IMR-90 (cell line): ENCODE measurements at regions not wholly inside any gene's neighbourhood (a gene's known extent, or its start where the extent isn't known, plus 50 kb on each side); places are given as distances from the start of the nearest gene placed in this dataset.

Experiments used
- ATAC-seq: fragments of 200-7000 bp; cut with Tn5 transposase; 2 replicates; pipeline ENCODE4 v1.9.1; 2020; ENCODE audit warnings: low read depth, mild to moderate bottlenecking, moderate library complexity
- BruUV-seq: library from RNA; stranded (reverse); fragments of 400-500 nt; replicated peaks from 2 replicates; lab custom pipeline; 2021; lab: Mats Ljungman, UMichigan
- CTCF ChIA-PET: fragments of 300-600 bp; formaldehyde crosslinking; extraction: SDS; loops from one replicate; lab custom pipeline; 2021; ENCODE audit warnings: antibody characterized with exemption; lab: Yijun Ruan, JAX
- POLR2A ChIA-PET: fragments of 300-600 bp; sonication (Branson Sonifier 250); formaldehyde crosslinking; loops from one replicate; lab custom pipeline; 2022; ENCODE audit warnings: antibody characterized with exemption; ENCODE audit not compliant: unreplicated experiment; lab: Charles Lee
- DNase-seq: peaks from one replicate; pipeline ENCODE4 v3.0.0; 2013
- H2AFZ ChIP-seq: replicated peaks from 2 replicates; pipeline ENCODE3; 2013; ENCODE audit warnings: low read length, mild to moderate bottlenecking; ENCODE audit not compliant: poor library complexity
- H2AK5ac ChIP-seq: 2 replicates; pipeline ENCODE4 v1.6.1; 2013; ENCODE audit warnings: low read depth, low read length, inconsistent platforms
- H2AK9ac ChIP-seq: replicated peaks from 2 replicates; pipeline ENCODE3; 2013; ENCODE audit warnings: mild to moderate bottlenecking, low read depth, low read length, moderate library complexity; ENCODE audit not compliant: poor library complexity
- H2BK120ac ChIP-seq: 2 replicates; pipeline ENCODE4 v1.6.1; 2013; ENCODE audit warnings: low read depth, low read length, inconsistent platforms
- H2BK15ac ChIP-seq: 3 replicates; pipeline ENCODE4 v1.6.1; 2013; ENCODE audit warnings: low read depth, low read length, inconsistent platforms
- H2BK20ac ChIP-seq: 2 replicates; pipeline ENCODE4 v1.6.1; 2013; ENCODE audit warnings: low read depth, mild to moderate bottlenecking, inconsistent platforms, low read length, moderate library complexity
- H2BK5ac ChIP-seq: 2 replicates; pipeline ENCODE4 v1.6.1; 2013; ENCODE audit warnings: mild to moderate bottlenecking, low read depth, low read length, inconsistent platforms; ENCODE audit not compliant: poor library complexity, severe bottlenecking
- H3K14ac ChIP-seq: replicated peaks from 2 replicates; pipeline ENCODE4 v1.6.1; 2013; ENCODE audit warnings: low read depth, low read length, inconsistent platforms
- H3K18ac ChIP-seq: 2 replicates; pipeline ENCODE4 v1.6.1; 2013; ENCODE audit warnings: low read depth, low read length, control low read depth
- H3K23ac ChIP-seq: 2 replicates; pipeline ENCODE4 v1.6.1; 2013; ENCODE audit warnings: low read depth, low read length, inconsistent platforms
- H3K27ac ChIP-seq: 2 replicates; pipeline ENCODE4 v1.5.1; 2013; ENCODE audit warnings: mild to moderate bottlenecking, control low read depth, low read length; ENCODE audit not compliant: insufficient read depth
- H3K27me3 ChIP-seq: 2 replicates; pipeline ENCODE4 v1.6.1; 2013; ENCODE audit warnings: low read length; ENCODE audit not compliant: control insufficient read depth, insufficient read depth
- H3K36me3 ChIP-seq: 2 replicates; pipeline ENCODE4 v1.6.1; 2013; ENCODE audit warnings: low read length, mixed read lengths; ENCODE audit not compliant: control insufficient read depth, insufficient read depth
- H3K4ac ChIP-seq: 2 replicates; pipeline ENCODE4 v1.6.1; 2013; ENCODE audit warnings: low read depth, low read length, inconsistent platforms
- H3K4me1 ChIP-seq: 2 replicates; pipeline ENCODE4 v1.6.1; 2013; ENCODE audit warnings: low read length, mixed read lengths; ENCODE audit not compliant: control insufficient read depth, insufficient read depth
- H3K4me2 ChIP-seq: 2 replicates; pipeline ENCODE4 v1.6.1; 2013; ENCODE audit warnings: low read depth, mild to moderate bottlenecking, control low read depth, low read length, moderate library complexity
- H3K4me3 ChIP-seq: 2 replicates; pipeline ENCODE4 v1.5.1; 2013; ENCODE audit warnings: low read depth, mild to moderate bottlenecking, control low read depth, low read length, moderate library complexity; ENCODE audit not compliant: insufficient read depth
- H3K56ac ChIP-seq: 2 replicates; pipeline ENCODE4 v1.6.1; 2013; ENCODE audit warnings: low read length, inconsistent platforms; ENCODE audit not compliant: insufficient read depth; ENCODE audit errors: extremely low read depth
- H3K79me1 ChIP-seq, 2 experiments: 2 replicates each; pipeline ENCODE4 v1.6.1; 2013; ENCODE audit warnings: low read length in 2 of 2, inconsistent platforms in 1 of 2, low read depth in 1 of 2
- H3K9ac ChIP-seq: 2 replicates; pipeline ENCODE4 v1.6.1; 2013; ENCODE audit warnings: low read depth, low read length, control low read depth
- H3K9me1 ChIP-seq: 2 replicates; pipeline ENCODE4 v1.6.1; 2013; ENCODE audit warnings: low read length, inconsistent platforms; ENCODE audit not compliant: insufficient read depth
- H3K9me3 ChIP-seq: 2 replicates; pipeline ENCODE4 v1.6.1; 2013; ENCODE audit warnings: low read length; ENCODE audit not compliant: control insufficient read depth, insufficient read depth
- H4K20me1 ChIP-seq: 2 replicates; pipeline ENCODE4 v1.6.1; 2013; ENCODE audit warnings: low read length, inconsistent platforms; ENCODE audit not compliant: insufficient read depth
- H4K5ac ChIP-seq: 2 replicates; pipeline ENCODE4 v1.6.1; 2013; ENCODE audit warnings: mild to moderate bottlenecking, low read depth, low read length, control low read depth
- H4K8ac ChIP-seq, 2 experiments: 2 replicates each; pipeline ENCODE4 v1.6.1; 2013; ENCODE audit warnings: low read depth in 2 of 2, low read length in 2 of 2, control low read depth in 1 of 2, inconsistent platforms in 1 of 2
- H4K91ac ChIP-seq: 2 replicates; pipeline ENCODE4 v1.6.1; 2013; ENCODE audit warnings: low read depth, low read length, inconsistent platforms; ENCODE audit not compliant: insufficient read depth
- BHLHE40 ChIP-seq: fragments of 150-350 bp; IDR thresholded peaks from 2 replicates; pipeline ENCODE4 v1.6.1; 2016; ENCODE audit warnings: mild to moderate bottlenecking, low read depth, low read length
- CEBPB ChIP-seq: IDR thresholded peaks from 2 replicates; pipeline ENCODE4 v1.6.1; 2012; ENCODE audit warnings: low read depth, low read length, improper control_type of control experiment
- CHD1 ChIP-seq: IDR thresholded peaks from 2 replicates; pipeline ENCODE4 v1.6.1; 2012; ENCODE audit warnings: low read depth, low read length, improper control_type of control experiment
- CTCF ChIP-seq: conservative IDR thresholded peaks from 2 replicates; pipeline ENCODE4 v1.5.1; 2012; ENCODE audit warnings: mild to moderate bottlenecking, low read depth, low read length, improper control_type of control experiment
- ELK1 ChIP-seq: fragments of 150-350 bp; IDR thresholded peaks from 2 replicates; pipeline ENCODE4 v1.6.1; 2016; ENCODE audit warnings: low read depth, mild to moderate bottlenecking, low read length, moderate library complexity, borderline replicate concordance
- FOS ChIP-seq: fragments of 150-350 bp; IDR thresholded peaks from 2 replicates; pipeline ENCODE4 v1.6.1; 2016; ENCODE audit warnings: low read depth, low read length
- MAFK ChIP-seq: IDR thresholded peaks from 2 replicates; pipeline ENCODE4 v1.6.1; 2012; ENCODE audit warnings: low read depth, low read length, improper control_type of control experiment
- MAZ ChIP-seq: IDR thresholded peaks from 2 replicates; pipeline ENCODE4 v1.6.1; 2012; ENCODE audit warnings: low read depth, mild to moderate bottlenecking, low read length, improper control_type of control experiment, moderate library complexity, borderline replicate concordance
- MXI1 ChIP-seq: IDR thresholded peaks from 2 replicates; pipeline ENCODE4 v1.6.1; 2012; ENCODE audit warnings: low read depth, mild to moderate bottlenecking, low read length, moderate library complexity, borderline replicate concordance
- NFE2L2 ChIP-seq: fragments of 150-350 bp; IDR thresholded peaks from 2 replicates; pipeline ENCODE4 v1.6.1; 2016; ENCODE audit warnings: low read depth, mild to moderate bottlenecking, low read length
- POLR2A ChIP-seq: IDR thresholded peaks from 2 replicates; pipeline ENCODE4 v1.6.1; 2012; ENCODE audit warnings: mild to moderate bottlenecking, low read depth, low read length
- RAD21 ChIP-seq: IDR thresholded peaks from 2 replicates; pipeline ENCODE4 v1.6.1; 2012; ENCODE audit warnings: low read length, improper control_type of control experiment
- SMC3 ChIP-seq: fragments of 150-350 bp; IDR thresholded peaks from 2 replicates; pipeline ENCODE4 v1.6.1; 2016; ENCODE audit warnings: low read depth, mild to moderate bottlenecking, antibody characterized with exemption, low read length, moderate library complexity
- USF2 ChIP-seq: fragments of 150-350 bp; IDR thresholded peaks from 2 replicates; pipeline ENCODE4 v1.6.1; 2017; ENCODE audit warnings: mild to moderate bottlenecking, antibody characterized with exemption, low read length, low read depth
- WGBS, 2 experiments: methylation state at CpG; one replicate each; pipeline versions ENCODE4 v1.1.5 to v1.1.7; 2013; ENCODE audit warnings: missing lambda C conversion rate in 2 of 2; ENCODE audit not compliant: insufficient read length in 1 of 2; ENCODE audit errors: extremely low coverage in 2 of 2; 5-methylcytosine and 5-hydroxymethylcytosine counted together
- dilution Hi-C: fragments of 300-500 bp; cut with HindIII; formaldehyde crosslinking; loops from one replicate; pipeline ENCODE4 v1.14.3; 2018; ENCODE audit warnings: low sequenced_read_pairs; ENCODE audit not compliant: unreplicated experiment
- in situ Hi-C: fragments of 300-500 bp; cut with MboI; formaldehyde crosslinking; loops from 3 replicates; pipeline ENCODE4 v1.14.3; 2019; ENCODE audit warnings: low sequenced_read_pairs, inconsistent platforms, mixed read lengths
- intact Hi-C: fragments of 100-400 bp; cut with micrococcal nuclease; formaldehyde crosslinking; loops from 2 replicates; pipeline ENCODE4 v1.10.0; 2022

GRCh38 chr7:131087756-131088658 is 239.7 kb upstream of the MKLN1 start:
- in situ Hi-C loops = no loop called here
- Histone ChIP-seq H2BK15ac (no peak overlapping the region), H3K9me1 (peaks cover 2% of the 10 kb centered on the region; the same call in 1 of the 2 replicates), H4K8ac (no peak overlapping the region), H4K5ac (no peak overlapping the region), H3K4me2 (no peak overlapping the region), H3K27ac (no peak overlapping the region), H2BK5ac (no peak overlapping the region), H3K36me3 (peaks cover 7% of the 10 kb centered on the region), H4K20me1 (peaks cover 44% of the 10 kb centered on the region), H3K79me1 (peaks cover 36 to 49% of the 10 kb centered on the region in 2 experiments), H2BK120ac (no peak overlapping the region), H3K23ac (no peak overlapping the region), H3K4me3 (no peak overlapping the region), H3K9ac (no peak overlapping the region), H3K14ac (no peak overlapping the region), H3K18ac (no peak overlapping the region), H4K91ac (no peak overlapping the region), H3K9me3 (no peaks in the 10 kb centered on the region), H2AK5ac (no peak overlapping the region), H3K4ac (no peak overlapping the region), H3K4me1 (peaks cover 4% of the 10 kb centered on the region), H2BK20ac (no peak overlapping the region), H2AK9ac (no peak overlapping the region), H3K56ac (no peak overlapping the region), H2AFZ (no peak overlapping the region), H3K27me3 (no peaks in the 10 kb centered on the region)
- 67% methylated on average over 1 of the region's 8 CpGs; no CpG with 5 or more reads in 1 of the 2 experiments for WGBS, 2 experiments
- TF ChIP-seq USF2 = no peak
- TF ChIP-seq ELK1 = no peak
- TF ChIP-seq MAFK = no peak
- TF ChIP-seq MXI1 = no peak
- TF ChIP-seq FOS = no peak
- no peak for TF ChIP-seq NFE2L2
- no peak for TF ChIP-seq CEBPB
- no peak for TF ChIP-seq CTCF
- no peak for TF ChIP-seq POLR2A
- TF ChIP-seq RAD21 = no peak
- TF ChIP-seq MAZ = no peak
- TF ChIP-seq BHLHE40 = no peak
- TF ChIP-seq SMC3 = no peak
- no peak for TF ChIP-seq CHD1
- no TSS peak for BruUV-seq
- DNase-seq (no peak), ATAC-seq (no peak)
- intact Hi-C loops = no loop called here
- dilution Hi-C loops = no loop called here
- ChIA-PET POLR2A (no interaction called here), CTCF (interaction anchor here (0.5 to 1.5 kb wide), 5 partner anchors 19 to 815 kb away, joined by 3 to 8 read pairs (median 6); no protein-coding TSS in a partner anchor)
